HepG2 (cell line): ENCODE measurements at regions not wholly inside any gene's neighbourhood (a gene's known extent, or its start where the extent isn't known, plus 50 kb on each side); places are given as distances from the start of the nearest gene placed in this dataset.

ENCODE experiments used
- ATAC-seq: fragments of 200-7000 bp; cut with Tn5 transposase; 3 replicates; pipeline ENCODE4 v1.9.1; 2020; ENCODE audit warnings: mild to moderate bottlenecking, moderate library complexity
- BruUV-seq: library from RNA; stranded (reverse); fragments of 400-500 nt; replicated peaks from 2 replicates; lab custom pipeline; 2021; lab: Mats Ljungman, UMichigan
- CTCF ChIA-PET: fragments of 300-600 bp; formaldehyde crosslinking; extraction: SDS; loops from one replicate; lab custom pipeline; 2021; ENCODE audit warnings: low total read pairs, inconsistent platforms, low intra/inter-chr PET ratio; lab: Yijun Ruan, JAX
- POLR2A ChIA-PET: fragments of 350-600 bp; sonication (Branson Sonifier 250); formaldehyde crosslinking; loops from one replicate; lab custom pipeline; 2020; ENCODE audit warnings: antibody characterized with exemption, inconsistent platforms; lab: Yijun Ruan, JAX
- DNase-seq: peaks from one replicate; pipeline ENCODE4 v3.0.0-alpha.2; 2015; ENCODE audit warnings: low spot score
- FAIRE-seq: peaks from 3 replicates; lab custom pipeline; 2011; peaks lifted over from hg19 to GRCh38; lab: Jason Lieb, UNC
- H2AFZ ChIP-seq: one replicate; pipeline ENCODE4 v1.6.1; 2011; ENCODE audit warnings: low read length, inconsistent platforms
- H3K27ac ChIP-seq: fragments of 300-600 bp; 3 replicates; pipeline ENCODE4 v1.8.0; 2011; ENCODE audit warnings: mixed run types, mild to moderate bottlenecking, mixed read lengths, low read length, inconsistent platforms; ENCODE audit not compliant: insufficient read depth; ENCODE audit errors: extremely low read length
- H3K27me3 ChIP-seq, 2 experiments: fragments of 200-600 bp in 1 of 2; 2 replicates in 1 of 2; 3 replicates in 1 of 2; pipeline versions ENCODE4 v1.6.0 to v1.8.0; 2011; ENCODE audit warnings: low read length in 2 of 2, mild to moderate bottlenecking in 2 of 2, moderate library complexity in 2 of 2, inconsistent platforms in 1 of 2; ENCODE audit not compliant: insufficient read depth in 2 of 2, control insufficient read depth in 1 of 2
- H3K36me3 ChIP-seq, 2 experiments: fragments of 200-600 bp in 1 of 2; replicated peaks in 1 of 2; 2 replicates in 1 of 2; 3 replicates in 1 of 2; pipeline versions ENCODE4 v1.5.1 to v1.8.0; 2011; ENCODE audit warnings: low read length in 2 of 2, inconsistent platforms in 1 of 2; ENCODE audit not compliant: insufficient read depth in 2 of 2, control insufficient read depth in 1 of 2
- H3K4me1 ChIP-seq: 2 replicates; pipeline ENCODE4 v1.5.1; 2012; ENCODE audit warnings: low read length, inconsistent platforms; ENCODE audit not compliant: insufficient read depth
- H3K4me2 ChIP-seq: 2 replicates; pipeline ENCODE4 v1.6.0; 2011; ENCODE audit warnings: low read depth, low read length, inconsistent platforms
- H3K4me3 ChIP-seq, 3 experiments: fragments of 200-600 bp in 1 of 3; sonication (generic), shearing (Covaris generic) in 1 of 3; replicated peaks in 1 of 3; 2 replicates each; pipeline ENCODE4 v1.5.1; 2011 to 2016; ENCODE audit warnings: low read length in 3 of 3, inconsistent platforms in 2 of 3, low read depth in 2 of 3, mild to moderate bottlenecking in 2 of 3, control low read depth in 1 of 3, mixed read lengths in 1 of 3; ENCODE audit not compliant: insufficient read depth in 1 of 3
- H3K79me2 ChIP-seq: one replicate; pipeline ENCODE4 v1.6.1; 2011; ENCODE audit warnings: low read length, inconsistent platforms; ENCODE audit not compliant: insufficient read depth
- H3K9ac ChIP-seq: 2 replicates; pipeline ENCODE4 v1.6.0; 2011; ENCODE audit warnings: mild to moderate bottlenecking, low read depth, low read length, inconsistent platforms; ENCODE audit not compliant: insufficient read depth
- H3K9me3 ChIP-seq: 2 replicates; pipeline ENCODE4 v1.5.1; 2012; ENCODE audit warnings: mild to moderate bottlenecking, low read length
- H4K20me1 ChIP-seq: 2 replicates; pipeline ENCODE4 v1.6.0; 2011; ENCODE audit warnings: inconsistent platforms, mild to moderate bottlenecking, low read length, moderate library complexity; ENCODE audit not compliant: insufficient read depth
- AGO2 ChIP-seq: fragments of 200-400 bp; formaldehyde crosslinking; optimal IDR thresholded peaks from 2 replicates; pipeline ENCODE3; 2017; ENCODE audit warnings: mild to moderate bottlenecking, low read depth, low read length, moderate library complexity
- ERF ChIP-seq: IDR thresholded peaks from 2 replicates; pipeline ENCODE4 v1.6.1; 2018; ENCODE audit warnings: missing biosample characterization, missing genetic modification reagents
- HHEX ChIP-seq: IDR thresholded peaks from 2 replicates; pipeline ENCODE4 v1.6.1; 2016; ENCODE audit warnings: control low read depth
- ISL2 ChIP-seq: sonication (generic); formaldehyde crosslinking; IDR thresholded peaks from 2 replicates; pipeline ENCODE4 v1.5.0; 2020; ENCODE audit warnings: missing genetic modification reagents
- MYPOP ChIP-seq: sonication (generic); formaldehyde crosslinking; IDR thresholded peaks from 2 replicates; pipeline ENCODE4 v1.8.1; 2023; ENCODE audit warnings: mild to moderate bottlenecking, moderate library complexity, missing genetic modification reagents
- NR1H2 ChIP-seq: sonication (generic); formaldehyde crosslinking; IDR thresholded peaks from 2 replicates; pipeline ENCODE4 v1.8.1; 2022; ENCODE audit warnings: low read depth, missing genetic modification reagents, borderline replicate concordance
- PATZ1 ChIP-seq: sonication (generic); formaldehyde crosslinking; IDR thresholded peaks from 2 replicates; pipeline ENCODE4 v1.4.0; 2020; ENCODE audit warnings: missing genetic modification reagents
- SYNCRIP ChIP-seq: fragments of 200-400 bp; formaldehyde crosslinking; IDR thresholded peaks from 2 replicates; pipeline ENCODE4 v1.6.1; 2018; ENCODE audit warnings: mild to moderate bottlenecking, low read depth, low read length; ENCODE audit not compliant: insufficient read depth
- ZBTB46 ChIP-seq: sonication (generic); formaldehyde crosslinking; IDR thresholded peaks from 2 replicates; pipeline ENCODE4 v1.4.0; 2020; ENCODE audit warnings: mild to moderate bottlenecking, missing genetic modification reagents, borderline replicate concordance
- ZNF331 ChIP-seq: sonication (generic); formaldehyde crosslinking; IDR thresholded peaks from 2 replicates; pipeline ENCODE4 v1.4.0; 2020; ENCODE audit warnings: missing genetic modification reagents
- ZNF513 ChIP-seq: sonication (generic); formaldehyde crosslinking; conservative IDR thresholded peaks from 2 replicates; pipeline ENCODE4 v1.5.0; 2020; ENCODE audit warnings: missing genetic modification reagents
- ZNF580 ChIP-seq: IDR thresholded peaks from 2 replicates; pipeline ENCODE4 v1.6.1; 2016; ENCODE audit warnings: low read depth, borderline replicate concordance
- ZNF614 ChIP-seq: IDR thresholded peaks from 2 replicates; pipeline ENCODE4 v1.6.1; 2018; ENCODE audit warnings: missing biosample characterization, missing genetic modification reagents, inconsistent platforms, borderline replicate concordance
- WGBS: methylation state at CpG from one replicate; pipeline ENCODE4 v1.1.6; 2017; ENCODE audit warnings: low lambda C conversion rate; 5-methylcytosine and 5-hydroxymethylcytosine counted together
- in situ Hi-C: cut with HindIII; loops from 2 replicates; pipeline ENCODE4 v1.10.0; 2017; ENCODE audit warnings: low pct_unique_long_range_greater_than_20kb; ENCODE audit not compliant: extremely low pct_ligation_motif_present
- intact Hi-C: fragments of 100-400 bp; cut with micrococcal nuclease; formaldehyde crosslinking; loops from one replicate; pipeline ENCODE4 v1.10.0; 2022; ENCODE audit not compliant: unreplicated experiment

GRCh38 chr14:94903338-94903737, 133.4 kb upstream of the GSC start:
- no peak overlapping the region for H3K4me3 ChIP-seq
- H3K27ac ChIP-seq, result no peak overlapping the region
- POLR2A ChIA-PET, result no interaction called here
- WGBS, result 71% methylated on average over 4 of the region's 4 CpGs
- no peak for TF ChIP-seq SYNCRIP
- TF ChIP-seq ISL2 (CRISPR knock-in tag), result no peak
- no peak for TF ChIP-seq ZNF614 (CRISPR knock-in tag)
- TF ChIP-seq PATZ1 (CRISPR knock-in tag), result no peak
- no peak for TF ChIP-seq ZNF331 (CRISPR knock-in tag)
- TF ChIP-seq NR1H2 (CRISPR knock-in tag), result no peak
- no peak for TF ChIP-seq ERF (CRISPR knock-in tag)
- TF ChIP-seq, all 625 proteins: peak for 0
- in situ Hi-C loops, result no loop called here
- no peak for DNase-seq
- no peaks in the 10 kb centered on the region for H3K9me3 ChIP-seq
- no peaks in the 10 kb centered on the region for H3K4me1 ChIP-seq
- no peaks in the 10 kb centered on the region for H4K20me1 ChIP-seq
- H2AFZ ChIP-seq, result no peak overlapping the region
- intact Hi-C loops, result no loop called here
- no peaks in the 10 kb centered on the region for H3K36me3 ChIP-seq
- peaks cover 2 to 13% of the 10 kb centered on the region in 2 experiments; a peak in 4 of 5 replicates for H3K27me3 ChIP-seq
- no TSS peak for BruUV-seq
- no peak for ATAC-seq
- CTCF ChIA-PET, result no interaction called here
- no peaks in the 10 kb centered on the region for H3K79me2 ChIP-seq
- no peak overlapping the region for H3K4me2 ChIP-seq
- H3K9ac ChIP-seq, result no peak overlapping the region
- FAIRE-seq, result no peak

GRCh38 chr14:94897561-94897960, 127.6 kb upstream of the GSC start:
- Histone ChIP-seq H3K36me3 (no peaks in the 10 kb centered on the region), H2AFZ (no peak overlapping the region), H3K27ac (no peak overlapping the region), H3K9me3 (no peaks in the 10 kb centered on the region), H4K20me1 (no peaks in the 10 kb centered on the region), H3K27me3 (peaks cover 5 to 26% of the 10 kb centered on the region in 2 experiments), H3K4me2 (no peak overlapping the region), H3K9ac (no peak overlapping the region), H3K4me3 (no peak overlapping the region), H3K79me2 (no peaks in the 10 kb centered on the region), H3K4me1 (no peaks in the 10 kb centered on the region)
- WGBS, result 4% methylated on average over 4 of the region's 4 CpGs
- ChIA-PET CTCF (no interaction called here), POLR2A (no interaction called here)
- DNase-seq (no peak), FAIRE-seq (no peak), ATAC-seq (no peak)
- in situ Hi-C loops (no loop called here), intact Hi-C loops (no loop called here)
- BruUV-seq, result no TSS peak
- TF ChIP-seq ZBTB46 (CRISPR knock-in tag), result no peak
- no peak for TF ChIP-seq ZNF513 (CRISPR knock-in tag)
- TF ChIP-seq ZNF331 (CRISPR knock-in tag), result no peak
- no peak for TF ChIP-seq HHEX (CRISPR knock-in tag)
- TF ChIP-seq ZNF580, result no peak
- TF ChIP-seq MYPOP (CRISPR knock-in tag), result no peak
- no peak for TF ChIP-seq AGO2
